Myocyte (in vitro differentiated cells): ENCODE measurements at regions not wholly inside any gene's neighbourhood (a gene's known extent, or its start where the extent isn't known, plus 50 kb on each side); places are given as distances from the start of the nearest gene placed in this dataset.

Experiments
- DNase-seq: peaks from one replicate; pipeline ENCODE4 v3.0.0-alpha.2; 2012; ENCODE audit warnings: low read depth

DNA sequence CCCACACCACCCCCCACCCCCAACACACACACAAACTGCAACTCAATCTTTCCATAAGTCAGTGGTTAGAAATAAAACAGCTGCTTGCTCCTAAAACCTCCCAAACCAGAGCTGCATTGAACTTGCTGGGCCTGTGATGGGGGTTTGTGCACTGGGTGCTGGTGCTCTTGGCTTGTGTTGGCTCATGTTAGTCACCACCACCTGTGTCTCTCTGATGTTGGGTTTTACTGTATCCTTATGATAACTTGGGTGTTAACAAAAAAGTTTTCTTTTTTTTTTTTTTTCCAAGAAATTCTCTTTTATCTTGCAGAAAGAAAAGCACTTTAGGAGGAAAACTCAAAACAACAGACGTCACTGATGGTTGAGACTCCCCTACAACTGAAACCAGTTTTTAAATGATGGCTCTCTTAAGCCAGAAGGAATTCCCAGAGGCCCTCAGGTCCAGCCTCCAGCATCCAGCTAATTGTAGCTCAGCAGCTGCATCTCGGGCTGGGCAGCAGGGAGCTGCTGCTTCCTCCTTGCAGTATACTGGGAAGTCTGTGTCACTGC, 79.9 kb upstream of the DRD2 start:
- peak; percentile 70 for DNase-seq

DNA sequence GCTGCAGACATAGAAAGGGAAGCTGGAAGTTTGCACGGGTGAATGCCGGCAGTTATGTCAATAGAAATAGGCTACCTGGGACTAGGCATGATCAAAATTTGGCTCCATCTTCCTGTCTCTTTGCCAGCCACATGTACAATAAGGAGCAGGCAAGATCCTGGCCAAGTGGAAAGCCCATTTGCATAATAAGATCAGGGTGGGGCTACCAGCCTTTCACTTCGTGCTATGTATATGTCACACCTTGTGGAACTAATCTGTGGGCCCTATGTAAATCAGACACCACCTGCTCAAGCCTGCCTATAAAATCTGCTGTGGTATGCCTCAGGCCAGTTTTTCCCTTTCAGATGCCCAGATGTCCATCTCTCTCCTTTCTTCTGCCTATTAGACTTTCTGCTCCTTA, 79.3 kb upstream of the DRD2 start:
- no peak for DNase-seq

DNA sequence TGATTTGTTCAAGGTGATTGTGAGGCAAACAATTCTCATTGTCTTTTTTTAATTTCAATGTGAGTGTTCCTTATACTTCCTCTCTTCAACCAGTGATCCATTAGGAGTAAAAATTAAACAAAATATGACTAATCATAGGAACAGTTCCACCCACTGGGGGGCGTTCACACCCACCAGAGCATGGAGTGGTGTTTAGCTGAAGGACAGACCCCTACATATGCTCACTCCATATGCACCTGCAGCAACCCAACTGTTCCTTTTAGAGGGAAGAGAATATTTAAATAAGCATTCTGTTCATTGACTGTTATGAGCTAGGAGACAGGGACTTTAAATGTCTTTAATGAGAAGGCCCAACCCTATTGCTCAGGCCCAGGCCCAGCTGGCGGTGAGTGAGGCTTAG, 78.7 kb upstream of the DRD2 start:
- DNase-seq: no peak

GRCh38 chr11:113553235-113553634, 78.0 kb upstream of the DRD2 start:
- DNase-seq: peak; percentile 99

- no peak for DNase-seq
Observed at GRCh38 chr11:113552271-113552670, 77.1 kb upstream of the DRD2 start.

- no peak for DNase-seq
Observed at GRCh38 chr11:113551645-113552044, 76.4 kb upstream of the DRD2 start.

DNA sequence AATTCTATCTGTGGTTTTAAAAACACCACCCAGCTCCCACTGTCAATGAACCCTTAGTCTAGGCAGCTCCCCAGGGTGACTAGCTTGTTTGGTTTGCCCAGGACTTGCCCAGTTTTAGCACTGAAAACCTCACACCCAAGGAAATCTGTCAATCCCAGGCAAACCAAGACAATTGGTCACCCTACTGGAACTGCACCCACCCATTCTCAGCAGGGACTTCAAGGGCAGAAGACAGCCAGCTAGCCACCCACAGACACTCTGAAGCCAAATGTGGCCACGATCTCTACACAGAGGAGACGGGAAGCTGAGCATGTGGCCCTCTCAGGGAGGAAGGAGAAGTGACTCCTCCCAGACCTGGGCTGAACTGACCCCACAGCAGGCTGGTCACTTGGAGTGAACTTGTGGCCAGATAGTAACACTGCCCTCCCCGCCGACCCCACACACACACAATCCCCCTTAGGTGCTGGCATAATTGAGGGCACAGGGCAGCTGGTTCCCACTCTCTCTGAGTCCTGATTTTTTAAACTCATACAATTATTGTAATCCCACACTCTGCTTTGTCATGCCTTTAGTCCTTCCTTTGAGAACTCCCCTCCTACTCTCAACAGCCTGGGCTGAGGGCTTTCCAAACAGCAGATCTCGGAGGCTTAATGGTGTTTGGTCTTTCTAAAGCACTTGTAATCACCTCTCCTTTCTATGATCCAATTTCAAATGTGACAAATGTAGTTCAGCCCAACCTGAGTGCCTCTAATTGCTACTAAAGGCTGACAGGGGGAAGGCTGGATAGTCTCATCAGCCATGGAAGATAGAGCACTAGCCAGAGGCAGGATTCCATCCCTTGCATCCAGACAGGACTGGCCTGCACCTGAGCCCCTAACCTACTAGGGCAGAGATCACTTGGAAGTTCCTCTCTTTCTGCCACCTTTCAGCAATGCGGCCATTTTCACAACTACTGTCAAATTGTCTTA, 74.7 kb upstream of the DRD2 start:
- peak; percentile 57 for DNase-seq

DNA sequence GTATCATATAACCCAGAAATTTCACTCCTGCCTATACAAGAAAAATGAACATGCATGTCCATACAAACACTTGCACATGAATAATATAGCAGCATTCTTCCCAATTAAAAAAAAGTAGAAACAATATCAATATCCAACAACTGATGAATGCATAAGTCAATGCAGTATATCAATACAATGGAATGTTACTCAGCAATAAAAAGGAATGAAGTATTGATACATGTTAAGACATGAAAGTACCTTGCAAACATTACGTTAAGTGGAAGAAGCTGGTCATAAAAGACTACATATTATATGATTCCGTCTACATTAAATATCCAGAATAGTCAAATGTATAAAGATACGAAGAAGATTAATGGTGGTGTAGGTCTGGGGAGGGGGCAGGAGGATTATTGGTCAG, 73.9 kb upstream of the DRD2 start:
- DNase-seq: no peak

DNA sequence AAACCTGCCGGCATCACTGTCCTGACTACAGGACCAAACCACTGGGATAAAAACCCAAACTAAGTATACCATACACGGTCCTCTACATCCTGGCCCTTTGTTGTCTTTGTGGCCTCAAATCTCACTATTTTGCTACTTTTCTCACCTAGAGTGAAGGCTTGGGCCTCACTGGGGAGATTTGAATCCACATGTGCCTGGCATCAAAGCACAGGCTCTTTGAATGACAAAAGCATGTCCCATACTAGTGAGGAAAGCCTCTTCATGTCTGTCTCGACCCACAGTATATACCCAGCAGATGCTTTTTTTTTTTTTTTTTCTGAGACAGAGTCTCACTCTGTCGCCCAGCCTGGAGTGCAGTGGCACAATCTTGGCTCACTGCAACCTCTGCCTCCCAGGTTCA, 72.5 kb upstream of the DRD2 start:
- no peak for DNase-seq

DNA sequence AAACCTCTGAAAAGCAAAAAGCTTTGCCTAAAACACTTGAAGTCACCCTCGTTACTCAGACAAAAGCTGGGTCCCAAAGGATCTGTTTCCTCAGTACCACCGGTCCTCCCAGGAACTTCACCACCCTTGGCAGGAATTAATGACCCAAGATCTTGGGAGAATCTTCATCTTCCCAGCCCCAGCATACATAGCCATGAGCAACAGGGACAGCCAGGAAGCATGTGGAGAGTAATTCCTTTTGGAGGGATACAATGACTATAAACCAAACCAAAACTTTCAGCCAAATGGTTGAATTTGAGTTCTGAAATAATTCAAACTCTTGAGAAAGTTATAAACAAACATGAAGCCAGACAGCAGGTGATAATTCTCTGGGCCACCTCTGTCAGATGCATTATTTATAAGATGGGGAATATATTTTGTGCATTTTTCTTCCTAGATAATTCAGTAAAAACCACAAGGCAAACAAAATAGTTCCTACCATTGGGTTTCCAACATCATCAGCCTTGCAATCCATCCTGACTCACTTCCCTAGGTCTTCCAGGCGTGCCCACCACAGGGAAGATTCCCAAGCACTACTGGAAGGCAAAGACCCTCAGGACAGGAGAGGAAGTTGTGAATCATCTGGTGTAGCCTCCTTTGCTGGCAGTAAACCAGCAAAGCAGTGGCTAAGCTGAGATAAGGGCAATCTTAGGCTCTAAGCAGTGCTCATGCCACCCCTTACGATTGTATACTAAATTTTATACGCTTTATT, 71.7 kb upstream of the DRD2 start:
- peak; percentile 41 for DNase-seq

DNA sequence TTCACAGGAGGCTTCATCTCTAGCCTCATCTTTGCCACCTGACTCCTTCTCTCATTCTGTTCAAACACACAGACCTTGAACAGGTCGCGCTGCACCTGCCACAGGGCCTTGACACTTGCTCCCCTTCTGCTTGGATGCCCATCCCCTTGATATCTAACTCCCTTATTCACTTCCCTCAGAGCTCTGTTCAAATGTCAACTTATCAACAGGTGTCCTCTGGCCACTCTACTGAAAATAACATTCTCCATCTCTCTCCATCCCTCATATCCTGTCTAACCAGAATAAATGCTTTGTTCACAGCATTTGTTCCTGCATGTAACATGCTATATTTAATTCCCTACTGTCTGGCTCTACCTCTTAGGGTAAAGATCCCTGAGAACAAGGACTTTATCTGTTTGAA, 67.2 kb upstream of the DRD2 start:
- DNase-seq: peak; percentile 41

- peak; percentile 36 for DNase-seq
Observed at GRCh38 chr11:113540416-113541330, 65.5 kb upstream of the DRD2 start.

- DNase-seq: no peak
Observed at GRCh38 chr11:113538451-113539412, 63.5 kb upstream of the DRD2 start.

GRCh38 chr11:113534625-113535024, 59.4 kb upstream of the DRD2 start:
- DNase-seq: no peak

DNA sequence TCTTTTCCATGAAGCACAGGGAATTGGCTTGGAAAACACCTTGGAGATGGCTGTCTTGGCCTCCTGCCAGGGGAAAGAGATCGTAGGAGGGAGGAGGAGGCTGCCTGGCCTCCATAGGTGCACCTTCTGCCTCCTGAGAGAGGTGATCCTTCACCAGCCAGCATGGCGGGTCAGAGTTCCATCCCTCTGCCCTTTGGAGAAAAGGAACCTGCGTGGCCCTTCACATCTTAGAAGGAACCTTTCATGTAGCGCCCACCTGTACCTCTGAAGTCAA, 58.2 kb upstream of the DRD2 start:
- no peak for DNase-seq

- peak; percentile 82 for DNase-seq
Observed at GRCh38 chr11:113532697-113533424, 57.7 kb upstream of the DRD2 start.

DNA sequence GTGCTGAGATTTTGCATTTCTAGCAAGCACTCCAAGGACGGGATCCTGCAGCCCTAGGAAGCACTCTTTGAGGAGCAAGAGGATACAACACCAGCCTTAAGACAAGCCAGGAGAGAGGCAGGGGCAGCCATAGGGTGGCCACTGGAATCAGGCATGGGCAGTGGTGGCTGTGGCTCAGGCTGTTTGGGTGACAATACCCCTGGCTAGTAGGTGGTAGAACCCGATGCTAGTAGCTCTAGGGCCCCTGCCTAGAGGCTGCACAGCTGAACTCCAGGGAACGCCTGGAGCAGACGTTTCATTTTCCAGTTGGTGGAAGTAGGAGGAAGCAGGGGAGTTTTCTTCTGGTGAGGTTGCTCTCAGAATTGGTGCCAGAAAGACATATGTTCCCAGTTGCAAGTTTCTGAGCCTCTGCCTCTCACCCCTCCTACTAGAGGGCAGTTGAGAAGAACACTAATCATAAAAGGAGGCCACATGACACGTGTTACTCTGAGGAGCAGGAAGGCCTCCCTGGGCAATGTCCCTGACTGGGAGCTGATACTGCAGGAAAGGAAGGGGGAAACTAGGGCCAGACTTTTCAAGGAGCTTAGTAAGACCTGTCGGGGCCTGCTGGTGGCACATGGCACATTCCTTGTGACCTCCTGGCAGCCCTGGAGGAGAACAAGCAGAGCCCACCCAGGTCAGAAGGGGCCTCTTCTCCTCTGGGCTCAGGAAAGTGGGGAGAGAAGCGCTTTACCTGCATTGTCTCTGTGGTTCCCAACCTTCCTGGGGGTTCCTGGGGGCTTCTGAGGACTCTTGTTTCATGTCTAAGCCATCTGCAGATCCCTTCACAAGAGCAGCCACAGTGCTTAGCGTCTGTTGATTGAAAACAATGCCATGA, 56.6 kb upstream of the DRD2 start:
- DNase-seq: peak; percentile 33

DNA sequence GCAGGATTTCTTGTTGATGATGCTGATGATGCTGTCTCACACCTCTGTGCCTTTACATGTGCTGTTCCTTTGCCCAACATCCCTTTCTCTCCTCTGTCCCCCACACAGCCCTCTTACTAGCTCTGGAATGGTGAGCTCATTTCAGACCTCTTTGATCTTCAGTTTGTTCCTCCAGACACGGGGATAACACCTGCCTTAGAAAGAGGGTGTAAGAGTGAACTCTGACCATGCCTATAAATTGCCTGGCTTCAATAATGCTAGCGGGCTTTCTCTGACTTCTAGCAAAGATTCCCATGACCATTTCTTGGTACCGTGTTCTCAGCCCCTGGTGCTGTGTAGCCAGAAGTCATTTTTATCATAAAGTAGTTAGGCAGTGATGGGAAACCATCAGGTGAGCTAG, 55.9 kb upstream of the DRD2 start:
- DNase-seq: no peak
